NCI-H510A (cell line): ENCODE measurements at regions not wholly inside any gene's neighbourhood (a gene's known extent, or its start where the extent isn't known, plus 50 kb on each side); places are given as distances from the start of the nearest gene placed in this dataset.
A peak's percentile ranks its signal among the peaks of the same experiment; 100 is the strongest.

Source experiments
- DNase-seq: peaks from one replicate; lab custom pipeline; 2025; lab: John Stamatoyannopoulos, UW

GRCh38 chr4:53644607-53645006, 53.3 kb upstream of the LNX1 start:
- DNase-seq: peak; percentile 89
